ENCODE measurements at regions not wholly inside any gene's neighbourhood (a gene's known extent, or its start where the extent isn't known, plus 50 kb on each side); places are given as distances from the start of the nearest gene placed in this dataset.
"Not testable (repeated sequence)": the region's sequence is repeated elsewhere in the genome, so short reads cannot be mapped to it uniquely, and the experiment has no call there.

DNA sequence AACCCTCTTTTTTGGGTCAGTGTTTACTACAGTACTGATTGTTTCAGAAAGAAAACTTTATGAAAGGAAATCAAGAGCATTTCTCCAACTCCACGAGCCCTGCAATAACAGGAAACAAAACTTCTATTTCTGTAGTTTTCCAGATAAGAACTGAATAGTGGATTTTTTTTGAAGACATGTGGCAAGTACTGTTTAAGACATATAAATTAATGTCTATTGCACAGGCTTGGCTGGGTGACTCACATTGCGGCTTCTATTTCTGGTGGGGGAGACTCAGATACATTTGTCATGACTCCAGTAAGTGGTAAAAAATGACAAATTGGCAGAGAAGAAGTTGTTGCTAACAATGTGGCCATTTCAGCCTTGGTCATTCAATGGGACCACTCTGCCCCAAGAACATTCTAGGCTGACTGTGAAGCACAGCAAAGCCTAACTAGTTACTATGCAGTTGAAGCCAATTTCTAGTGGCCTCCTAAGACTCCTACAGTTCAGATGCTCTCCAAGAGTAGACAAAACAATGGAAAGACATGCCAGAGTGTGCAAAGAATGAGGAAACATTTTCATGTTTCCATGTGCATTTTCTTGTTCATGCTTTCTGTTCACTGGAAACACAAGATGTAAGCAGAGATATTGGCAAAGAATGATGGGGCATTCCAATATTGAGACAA, 200.9 kb downstream of the EDN1 start:
- no peak for TF ChIP-seq EZH2phosphoT487 (IDR thresholded peaks at IDR 0.05)
- TF ChIP-seq EZH2 (IDR thresholded peaks at IDR 0.05), result no peak
- TF ChIP-seq CTCF (IDR thresholded peaks at IDR 0.05), result no peak
- Histone ChIP-seq H3K4me3 (no peak overlapping the region), H2AFZ (replicated peaks) (no peak overlapping the region)

DNA sequence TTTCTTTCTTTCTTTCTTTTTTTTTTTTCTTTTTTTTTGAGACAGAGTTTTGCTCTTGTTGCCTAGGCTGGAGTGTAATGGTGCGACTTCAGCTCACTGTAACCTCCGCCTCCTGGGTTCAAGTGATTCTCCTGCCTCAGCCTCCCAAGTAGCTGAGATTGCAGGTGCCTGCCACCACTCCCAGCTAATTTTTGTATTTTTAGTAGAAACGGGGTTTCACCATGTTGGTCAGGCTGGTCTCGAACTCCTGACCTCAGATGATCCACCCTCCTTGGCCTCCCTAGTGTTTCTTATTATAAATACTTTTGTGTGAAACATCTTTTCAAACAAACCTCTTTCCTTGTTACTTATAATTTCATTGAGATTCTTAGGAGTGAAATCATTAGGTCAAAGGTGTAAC, 202.8 kb downstream of the EDN1 start:
- not testable (repeated sequence) for H3K27ac ChIP-seq; H3F3A ChIP-seq (ENCODE audit: low read depth); H3K9ac ChIP-seq; H3K36me3 ChIP-seq; DNase-seq (ENCODE audit: low spot score); H3K9me3 ChIP-seq (ENCODE audit: low read depth); H3K27ac Mint-ChIP-seq; H4K20me1 ChIP-seq (ENCODE audit: low read depth); H3K79me2 ChIP-seq (ENCODE audit: low read depth); H3K27me3 Mint-ChIP-seq (ENCODE audit: insufficient read depth, low read depth); H3K4me3 ChIP-seq; H3K4me1 ChIP-seq; H3K4me3 Mint-ChIP-seq; H3K36me3 Mint-ChIP-seq; H3K4me1 Mint-ChIP-seq; H3K27me3 ChIP-seq; H2AFZ ChIP-seq (replicated peaks); H3K4me2 ChIP-seq; H3K9me3 Mint-ChIP-seq

More for the DNA sequence above, 200.9 kb downstream of the EDN1 start:
- no peaks in the 10 kb centered on the region for H3K4me1 Mint-ChIP-seq
- no peak overlapping the region for H3K4me2 ChIP-seq
- H3K36me3 Mint-ChIP-seq, result no peaks in the 10 kb centered on the region
- no peaks in the 10 kb centered on the region for H3K79me2 ChIP-seq (ENCODE audit: low read depth)
- H3K9ac ChIP-seq, result no peak overlapping the region
- no peak overlapping the region for H3K27ac Mint-ChIP-seq
- H4K20me1 ChIP-seq (ENCODE audit: low read depth), result no peaks in the 10 kb centered on the region
- H3K36me3 ChIP-seq, result no peaks in the 10 kb centered on the region
- H3K9me3 Mint-ChIP-seq, result peaks cover 5% of the 10 kb centered on the region
- no peaks in the 10 kb centered on the region for H3K4me1 ChIP-seq
- peaks cover 3% of the 10 kb centered on the region for H3K27me3 Mint-ChIP-seq (ENCODE audit: insufficient read depth, low read depth)
- no peaks in the 10 kb centered on the region for H3F3A ChIP-seq (ENCODE audit: low read depth)
- no peaks in the 10 kb centered on the region for H3K9me3 ChIP-seq (ENCODE audit: low read depth)
- H3K27ac ChIP-seq, result no peak overlapping the region
- DNase-seq (ENCODE audit: low spot score), result no peak
- no peaks in the 10 kb centered on the region for H3K27me3 ChIP-seq
- no peak overlapping the region for H3K4me3 Mint-ChIP-seq

GRCh38 chr6:12493446-12493845, 203.3 kb downstream of the EDN1 start:
- no peaks in the 10 kb centered on the region for H3K27me3 ChIP-seq
- H3K27ac Mint-ChIP-seq, result no peak overlapping the region
- no peaks in the 10 kb centered on the region for H3K36me3 ChIP-seq
- H3K4me3 Mint-ChIP-seq, result no peak overlapping the region
- H3K4me1 ChIP-seq, result no peaks in the 10 kb centered on the region
- H3K27me3 Mint-ChIP-seq (ENCODE audit: insufficient read depth, low read depth), result peaks cover 3% of the 10 kb centered on the region
- no peak overlapping the region for H3K4me3 ChIP-seq
- no peak overlapping the region for H2AFZ ChIP-seq (replicated peaks)
- H3F3A ChIP-seq (ENCODE audit: low read depth), result no peaks in the 10 kb centered on the region
- H3K9ac ChIP-seq, result no peak overlapping the region
- H3K4me1 Mint-ChIP-seq, result no peaks in the 10 kb centered on the region
- DNase-seq (ENCODE audit: low spot score), result no peak
- no peaks in the 10 kb centered on the region for H3K79me2 ChIP-seq (ENCODE audit: low read depth)
- no peak overlapping the region for H3K4me2 ChIP-seq
- no peaks in the 10 kb centered on the region for H3K9me3 ChIP-seq (ENCODE audit: low read depth)
- no peaks in the 10 kb centered on the region for H3K36me3 Mint-ChIP-seq
- no peaks in the 10 kb centered on the region for H4K20me1 ChIP-seq (ENCODE audit: low read depth)
- H3K27ac ChIP-seq, result no peak overlapping the region
- TF ChIP-seq EZH2 (IDR thresholded peaks at IDR 0.05) (no peak), EZH2phosphoT487 (IDR thresholded peaks at IDR 0.05) (no peak), CTCF (IDR thresholded peaks at IDR 0.05) (no peak)
- H3K9me3 Mint-ChIP-seq, result peaks cover 5% of the 10 kb centered on the region

DNA sequence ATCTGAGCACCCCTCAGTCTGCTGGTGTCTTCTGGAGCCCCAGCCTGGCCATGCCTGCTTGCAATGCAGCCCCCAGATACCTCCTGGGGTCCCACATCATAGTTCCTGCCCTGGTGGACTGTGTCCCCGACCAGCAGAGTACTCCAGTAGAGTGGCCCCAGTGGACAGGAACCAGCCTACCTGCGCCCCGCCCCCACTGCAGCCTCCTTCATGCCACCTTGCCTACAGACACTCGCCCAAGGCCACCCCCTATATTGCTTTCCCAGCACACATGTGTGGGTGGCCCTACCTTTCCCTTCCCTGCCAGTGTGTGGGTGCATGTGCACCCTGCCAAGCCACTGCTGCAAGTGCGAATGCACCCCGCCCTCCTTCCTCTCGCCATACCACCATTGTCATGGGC, 204.0 kb downstream of the EDN1 start:
- Mint-ChIP-seq H3K27me3 (ENCODE audit: insufficient read depth, low read depth) (peaks cover 3% of the 10 kb centered on the region), H3K36me3 (no peaks in the 10 kb centered on the region), H3K9me3 (peaks cover 5% of the 10 kb centered on the region), H3K4me1 (no peaks in the 10 kb centered on the region), H3K27ac (no peak overlapping the region), H3K4me3 (no peak overlapping the region)
- H3K79me2 ChIP-seq (ENCODE audit: low read depth), result no peaks in the 10 kb centered on the region
- no peak overlapping the region for H2AFZ ChIP-seq (replicated peaks)
- no peak for DNase-seq (ENCODE audit: low spot score)
- H3K9me3 ChIP-seq (ENCODE audit: low read depth), result no peaks in the 10 kb centered on the region
- no peaks in the 10 kb centered on the region for H3K27me3 ChIP-seq
- H3K4me3 ChIP-seq, result no peak overlapping the region
- H3F3A ChIP-seq (ENCODE audit: low read depth), result no peaks in the 10 kb centered on the region
- H3K27ac ChIP-seq, result no peak overlapping the region
- no peaks in the 10 kb centered on the region for H3K4me1 ChIP-seq
- H4K20me1 ChIP-seq (ENCODE audit: low read depth), result no peaks in the 10 kb centered on the region
- no peak overlapping the region for H3K9ac ChIP-seq
- no peaks in the 10 kb centered on the region for H3K36me3 ChIP-seq
- TF ChIP-seq CTCF (IDR thresholded peaks at IDR 0.05), result no peak
- no peak for TF ChIP-seq EZH2 (IDR thresholded peaks at IDR 0.05)
- no peak for TF ChIP-seq EZH2phosphoT487 (IDR thresholded peaks at IDR 0.05)
- no peak overlapping the region for H3K4me2 ChIP-seq
